H1 (cell line): ENCODE measurements at regions not wholly inside any gene's neighbourhood (a gene's known extent, or its start where the extent isn't known, plus 50 kb on each side); places are given as distances from the start of the nearest gene placed in this dataset.

Experiments used
- PHF8 ChIP-seq: fragments of 200-600 bp; sonication (generic); conservative IDR thresholded peaks from 2 replicates; pipeline ENCODE4 v1.7.1; 2012; ENCODE audit warnings: low read depth, mild to moderate bottlenecking, inconsistent platforms, low read length, moderate library complexity

DNA sequence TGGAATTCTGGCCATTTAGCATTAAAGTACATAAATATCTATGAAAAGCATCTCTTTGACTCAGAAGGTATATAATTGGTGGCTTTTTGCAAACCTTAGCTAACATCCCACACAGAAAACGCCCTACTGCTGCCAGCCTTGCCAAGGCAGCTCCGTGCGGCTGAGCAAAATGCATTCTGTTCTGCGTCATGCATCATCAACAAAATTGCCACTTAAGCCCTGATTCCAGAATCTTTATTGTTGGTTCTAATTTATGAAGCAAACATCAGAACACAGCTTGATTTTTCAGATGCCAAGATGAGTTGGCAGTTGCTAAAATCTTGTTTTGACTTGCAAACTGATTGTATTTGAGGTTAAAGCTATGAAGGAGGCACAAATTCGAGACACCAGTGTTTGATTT, 314.9 kb upstream of the DEPDC1 start (continued):
- TF ChIP-seq PHF8 = no peak
